AG09319 (cell line): ENCODE measurements at regions not wholly inside any gene's neighbourhood (a gene's known extent, or its start where the extent isn't known, plus 50 kb on each side); places are given as distances from the start of the nearest gene placed in this dataset.

Source experiments
- DNase-seq: peaks from one replicate; pipeline ENCODE4 v3.0.0-alpha.2; 2010; ENCODE audit warnings: low read depth; ENCODE audit errors: extremely low read depth
- CTCF ChIP-seq: IDR thresholded peaks from 2 replicates; pipeline ENCODE4 v1.5.1; 2011; ENCODE audit warnings: low read depth, mild to moderate bottlenecking, inconsistent platforms, low read length, moderate library complexity

DNA sequence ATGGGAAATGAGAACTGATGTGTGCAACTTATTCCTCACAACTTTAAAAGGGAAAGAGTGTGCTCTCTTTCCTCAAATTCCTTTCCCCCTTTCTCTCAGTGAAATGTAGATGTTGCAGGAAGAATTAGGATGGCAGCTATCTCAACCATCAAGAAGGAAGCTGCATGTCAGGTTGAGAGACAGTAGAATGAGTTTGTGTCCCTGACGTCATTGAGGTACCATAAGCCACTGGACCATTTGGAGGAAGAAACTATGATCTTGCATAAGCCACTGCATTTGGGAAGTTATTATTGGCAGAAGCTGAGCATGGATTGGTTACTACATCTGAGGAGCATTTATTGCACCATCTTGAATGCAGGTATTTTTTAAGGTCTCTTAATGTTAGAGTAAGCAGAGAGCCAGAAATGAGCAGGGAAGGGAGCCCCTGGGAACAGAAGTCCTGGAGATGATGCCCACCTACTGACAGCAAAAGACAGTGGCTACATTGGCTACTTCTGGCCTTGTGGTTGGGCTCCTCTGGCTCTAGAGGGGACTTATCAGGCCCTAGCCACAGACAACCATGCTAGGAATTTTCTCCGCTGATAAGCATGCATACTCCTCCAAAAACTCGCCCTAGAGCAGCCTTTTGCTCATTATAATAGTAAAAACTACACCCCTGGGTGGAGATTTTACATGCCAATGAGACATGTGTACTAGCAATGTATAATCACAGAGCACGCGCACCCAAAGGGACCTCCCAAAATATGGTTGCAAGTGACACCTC, 249.0 kb upstream of the SALL1 start:
- TF ChIP-seq CTCF = no peak
- no peak for DNase-seq

DNA sequence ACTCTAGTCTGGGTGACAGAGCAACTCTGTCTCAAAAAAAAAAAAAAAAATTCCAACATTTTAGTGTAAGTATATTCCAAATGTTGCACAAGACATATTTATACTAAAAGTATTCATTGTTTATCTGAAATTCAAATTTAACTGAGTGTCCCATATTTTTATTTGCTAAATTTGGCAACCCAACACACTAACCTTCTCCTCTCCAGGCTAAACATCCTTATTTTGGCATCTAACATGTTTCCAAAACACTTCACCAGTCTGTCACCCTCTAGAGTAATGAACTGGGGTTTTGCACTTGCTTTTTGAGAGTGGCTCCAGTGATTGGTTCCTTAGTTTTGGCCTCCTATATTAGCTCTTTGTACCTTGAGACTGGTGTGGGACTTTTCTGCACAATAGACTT, 243.4 kb upstream of the SALL1 start:
- TF ChIP-seq CTCF = no peak
- DNase-seq = no peak

DNA sequence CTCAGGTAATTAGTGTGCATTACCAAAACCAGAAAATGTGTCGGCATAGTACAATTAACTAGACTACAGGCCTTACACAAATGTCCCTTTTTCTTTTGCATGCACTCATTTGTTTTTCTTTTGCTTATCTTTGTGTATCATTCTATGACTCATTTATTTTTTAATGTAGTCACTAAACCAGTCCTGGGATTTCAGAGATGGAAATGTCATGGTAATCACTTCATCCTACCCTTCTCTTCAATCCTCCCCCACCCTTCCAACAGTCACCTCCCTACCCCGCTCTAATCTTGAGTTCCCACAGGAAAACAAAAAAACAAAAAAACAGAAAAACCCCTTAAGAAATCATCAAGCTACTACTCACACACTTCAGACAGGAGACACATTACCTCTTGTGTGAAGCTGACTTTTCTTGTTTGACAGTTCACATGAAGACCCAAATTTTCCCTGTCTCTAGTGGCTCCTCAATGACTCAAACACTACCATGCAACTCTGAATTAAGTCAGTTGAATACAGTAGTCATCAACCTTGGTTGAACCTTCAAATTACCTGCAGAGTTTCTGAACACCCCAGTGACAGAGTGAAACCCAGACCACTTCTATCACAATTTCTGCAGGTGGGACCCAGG, 242.4 kb upstream of the SALL1 start:
- no peak for DNase-seq
- TF ChIP-seq CTCF = no peak

GRCh38 chr16:51392521-51393187, 241.6 kb upstream of the SALL1 start:
- no peak for TF ChIP-seq CTCF
- peak; percentile 82 for DNase-seq

DNA sequence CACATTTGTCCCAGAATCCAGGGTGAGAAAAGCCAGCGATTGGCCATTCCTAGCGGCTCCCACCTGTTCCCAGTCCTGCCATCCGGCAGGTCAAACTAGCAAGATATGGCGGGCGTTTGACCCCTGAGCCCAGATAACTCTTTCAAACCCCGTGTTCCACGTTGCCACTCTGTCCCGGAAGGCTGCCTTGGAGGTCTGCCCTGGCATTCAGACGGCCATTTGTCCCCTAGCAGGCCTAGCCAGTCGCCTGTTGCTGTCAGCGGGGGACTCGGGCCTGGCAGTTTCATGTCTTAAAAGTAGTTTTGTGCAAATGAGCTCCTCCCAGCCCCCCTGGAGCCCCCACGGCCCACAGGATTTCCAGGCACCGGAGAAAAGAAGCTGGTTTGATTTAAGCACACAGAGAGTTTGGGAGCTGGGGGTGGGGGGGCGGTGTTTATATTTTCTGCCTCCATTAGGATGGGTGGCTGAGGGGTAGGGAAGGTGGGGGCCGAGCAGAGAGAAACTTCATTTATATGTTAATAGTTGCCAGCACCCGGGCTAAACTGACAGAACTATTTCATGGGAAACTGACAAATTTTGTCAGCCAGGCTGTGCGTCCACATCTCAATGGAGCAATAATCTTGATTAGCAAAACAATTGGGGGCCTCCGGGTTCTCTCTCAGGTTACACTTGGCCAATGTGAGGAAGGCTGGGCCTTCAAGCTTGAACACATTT, 240.9 kb upstream of the SALL1 start:
- DNase-seq = no peak
- TF ChIP-seq CTCF = no peak

DNA sequence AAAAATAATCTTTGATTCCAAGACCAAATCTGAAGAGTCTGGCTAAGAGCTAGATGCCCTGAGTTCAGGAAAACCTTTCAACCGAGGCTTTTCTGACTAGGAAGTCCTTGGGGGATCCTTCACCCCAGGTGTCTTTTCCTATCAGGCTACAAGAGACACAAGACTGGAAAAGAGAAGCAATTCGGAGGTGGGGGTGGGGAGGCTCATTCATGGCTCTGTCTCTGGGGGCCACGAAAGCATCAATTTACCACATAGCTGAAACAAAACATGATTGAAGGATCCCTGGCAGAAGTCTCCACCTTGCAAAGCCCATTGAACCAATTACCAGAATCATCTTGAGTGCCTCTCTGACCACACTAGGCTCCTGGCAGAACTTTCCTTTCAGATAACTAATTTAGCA, 239.8 kb upstream of the SALL1 start:
- DNase-seq = no peak
- no peak for TF ChIP-seq CTCF
